Fibroblast of mammary gland (primary cell): ENCODE measurements at regions not wholly inside any gene's neighbourhood (a gene's known extent, or its start where the extent isn't known, plus 50 kb on each side); places are given as distances from the start of the nearest gene placed in this dataset.
"Not testable (repeated sequence)": the region's sequence is repeated elsewhere in the genome, so short reads cannot be mapped to it uniquely, and the experiment has no call there.

Source experiments
- DNase-seq: peaks from one replicate; pipeline ENCODE4 v3.0.0-alpha.2; 2010; ENCODE audit warnings: low read depth
- H3K4me3 ChIP-seq: 2 replicates; pipeline ENCODE4 v1.5.1; 2011; ENCODE audit warnings: low read depth, mild to moderate bottlenecking, low read length, moderate library complexity; ENCODE audit not compliant: control insufficient read depth
- CTCF ChIP-seq: conservative IDR thresholded peaks from 2 replicates; pipeline ENCODE4 v1.5.1; 2011; ENCODE audit warnings: low read depth, low read length, inconsistent platforms; ENCODE audit not compliant: control insufficient read depth, insufficient read depth

GRCh38 chr4:123676890-123677229 is 280.3 kb downstream of the SPRY1 start:
- TF ChIP-seq CTCF = no peak
- DNase-seq = no peak
- no peak overlapping the region for H3K4me3 ChIP-seq

GRCh38 chr4:123682931-123683330 is 286.3 kb downstream of the SPRY1 start:
- DNase-seq = no peak

GRCh38 chr4:123684937-123685336 is 288.3 kb downstream of the SPRY1 start:
- not testable (repeated sequence) for H3K4me3 ChIP-seq, DNase-seq

More at GRCh38 chr4:123682931-123683330, 286.3 kb downstream of the SPRY1 start:
- H3K4me3 ChIP-seq = no peak overlapping the region
- no peak for TF ChIP-seq CTCF

GRCh38 chr4:123695531-123695930 is 298.9 kb downstream of the SPRY1 start:
- not testable (repeated sequence) for H3K4me3 ChIP-seq
- DNase-seq = peak; percentile 21

GRCh38 chr4:123696687-123697086 is 300.1 kb downstream of the SPRY1 start:
- no peak for DNase-seq
- no peak for TF ChIP-seq CTCF
- H3K4me3 ChIP-seq = no peak overlapping the region

GRCh38 chr4:123698556-123698955 is 302.0 kb downstream of the SPRY1 start:
- DNase-seq = no peak
- no peak overlapping the region for H3K4me3 ChIP-seq
- no peak for TF ChIP-seq CTCF

GRCh38 chr4:123699880-123700771 is 303.5 kb downstream of the SPRY1 start:
- TF ChIP-seq CTCF = no peak
- DNase-seq = peak; percentile 94
- no peak overlapping the region for H3K4me3 ChIP-seq

- DNase-seq = peak; percentile 63
- TF ChIP-seq CTCF = no peak
- H3K4me3 ChIP-seq = no peak overlapping the region
These were observed 304.6 kb downstream of the SPRY1 start for GRCh38 chr4:123701131-123701575.
